DMS 273 treated with DMSO at 0.1 percent for 48 hours (cell line): ENCODE measurements at regions not wholly inside any gene's neighbourhood (a gene's known extent, or its start where the extent isn't known, plus 50 kb on each side); places are given as distances from the start of the nearest gene placed in this dataset.

Experiments used
- DNase-seq: peaks from one replicate; lab custom pipeline; 2025; lab: John Stamatoyannopoulos, UW

DNA sequence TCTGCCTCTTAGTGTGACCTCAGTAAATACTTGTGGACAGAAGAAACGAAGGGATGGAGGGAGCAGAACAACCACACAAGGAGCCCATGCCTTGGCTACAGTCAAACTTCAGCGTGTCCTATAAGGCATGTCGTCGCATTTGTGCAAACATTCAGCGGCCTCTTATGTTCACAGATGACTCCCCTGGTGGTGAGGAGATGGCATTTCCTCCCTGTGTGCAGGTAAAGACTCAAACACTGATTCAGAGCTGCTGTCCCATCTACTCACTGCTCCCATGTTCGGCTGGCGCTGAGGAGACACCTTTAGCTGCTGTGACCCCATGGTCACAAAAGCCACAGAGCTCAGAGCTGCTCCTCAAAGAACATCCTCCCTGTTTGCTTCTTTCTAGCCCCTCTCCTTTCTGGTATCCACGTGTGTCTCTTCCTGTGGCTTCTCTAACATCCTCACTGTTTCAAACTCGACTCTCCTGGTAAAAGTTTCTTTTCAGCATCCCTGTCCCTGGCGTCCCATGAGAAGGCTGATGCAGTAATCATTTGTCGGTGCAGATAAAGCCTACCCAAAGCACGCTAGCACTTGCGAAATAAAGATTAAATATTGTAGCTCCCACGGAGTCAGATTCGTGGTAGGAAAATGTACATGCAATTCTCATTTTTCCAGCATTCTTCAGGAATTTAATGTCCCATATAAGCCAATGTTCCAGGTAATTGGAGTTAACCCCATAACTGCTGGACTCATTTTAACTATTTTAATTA is 124.9 kb upstream of the NEBL start:
- no peak for DNase-seq

DNA sequence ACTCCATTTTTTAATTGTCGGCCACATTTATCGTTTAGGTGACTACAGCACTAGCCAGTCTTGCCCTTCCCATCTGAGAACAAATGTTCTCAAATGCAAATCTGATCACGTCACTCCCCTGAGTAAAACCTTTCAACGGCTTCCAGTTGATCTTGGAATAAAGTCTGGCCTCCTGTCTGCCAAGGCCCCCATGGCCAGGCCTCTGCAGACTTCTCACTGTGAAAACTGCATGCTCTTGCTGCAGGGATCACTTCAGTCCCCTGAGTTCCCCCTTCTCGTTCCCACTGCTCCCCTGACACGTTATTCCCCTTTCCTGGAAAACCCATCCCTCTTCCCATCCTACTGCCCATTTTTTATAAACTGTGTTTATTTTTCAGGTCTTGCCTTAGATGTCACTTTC is 124.1 kb upstream of the NEBL start:
- DNase-seq, result no peak

- no peak for DNase-seq
Measured at GRCh38 chr10:21020545-21020944, 123.4 kb upstream of the NEBL start.

GRCh38 chr10:21019436-21019835 is 122.3 kb upstream of the NEBL start:
- DNase-seq, result no peak

DNA sequence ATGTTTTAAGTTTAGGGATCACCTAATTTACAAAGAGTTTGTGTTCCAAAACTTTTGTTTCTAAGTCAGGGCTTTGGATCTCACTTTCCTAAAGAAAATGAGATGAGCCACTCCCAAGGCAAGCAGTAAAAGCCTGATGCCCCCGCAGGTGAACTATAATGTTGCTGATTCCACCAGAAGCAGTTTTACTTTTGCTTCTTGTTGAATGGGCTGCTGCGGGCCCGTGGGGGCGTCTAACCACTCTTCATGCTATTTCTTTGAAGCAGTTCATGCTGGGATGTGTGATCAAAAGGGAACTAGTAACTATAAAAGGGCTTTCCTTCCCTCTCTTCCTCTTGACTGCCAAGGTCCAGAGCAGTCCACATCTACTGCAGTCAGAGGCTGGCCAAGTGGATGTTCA is 118.7 kb upstream of the NEBL start:
- DNase-seq, result no peak

- no peak for DNase-seq
Measured at GRCh38 chr10:21014141-21014540, 117.0 kb upstream of the NEBL start.

GRCh38 chr10:21011433-21012018 is 114.4 kb upstream of the NEBL start:
- DNase-seq, result no peak

DNA sequence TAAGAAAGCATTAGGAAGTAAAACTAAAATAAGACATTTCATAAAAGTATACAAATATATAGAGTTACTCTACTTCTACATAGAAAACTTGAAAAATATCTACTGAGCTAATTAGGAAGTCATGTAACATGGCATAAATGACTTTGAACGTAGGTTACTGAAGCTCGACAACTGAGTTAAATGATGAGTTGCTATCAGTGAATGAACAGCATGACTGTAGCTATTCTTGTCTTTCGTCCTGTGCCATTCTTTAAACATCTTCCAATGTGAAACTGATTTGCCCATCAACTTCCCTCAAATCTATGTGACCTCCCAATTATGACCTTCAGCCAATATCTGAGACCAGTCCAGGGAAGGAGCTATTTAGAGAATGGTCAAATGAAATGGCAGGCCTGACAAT is 113.5 kb upstream of the NEBL start:
- no peak for DNase-seq

DNA sequence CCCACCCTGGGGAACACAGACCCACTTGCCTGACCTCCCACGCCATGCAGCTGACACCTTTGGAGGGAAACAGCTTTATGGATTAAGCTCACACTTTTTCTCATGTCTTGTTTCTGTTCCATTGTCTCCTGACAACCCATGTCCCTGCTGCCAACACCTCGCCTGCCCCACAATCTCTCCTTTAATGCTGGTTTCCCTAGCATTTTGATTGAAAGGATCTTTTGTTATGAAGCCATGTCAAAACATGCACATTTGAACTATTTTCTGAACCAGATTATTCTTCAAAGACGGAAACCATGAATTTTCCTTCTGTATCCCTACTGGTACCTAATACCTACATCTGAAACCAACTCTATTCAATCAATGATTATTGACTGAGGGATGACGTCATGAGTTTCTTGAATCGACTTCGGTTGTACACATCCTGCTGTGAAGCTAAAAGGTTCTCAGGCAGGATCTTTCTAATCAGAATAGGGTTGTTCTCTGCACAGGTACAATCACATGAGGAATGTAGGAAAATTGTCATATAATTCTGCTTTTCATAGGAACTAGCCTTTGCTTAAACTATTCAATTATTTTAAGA is 106.2 kb upstream of the NEBL start:
- DNase-seq, result no peak

DNA sequence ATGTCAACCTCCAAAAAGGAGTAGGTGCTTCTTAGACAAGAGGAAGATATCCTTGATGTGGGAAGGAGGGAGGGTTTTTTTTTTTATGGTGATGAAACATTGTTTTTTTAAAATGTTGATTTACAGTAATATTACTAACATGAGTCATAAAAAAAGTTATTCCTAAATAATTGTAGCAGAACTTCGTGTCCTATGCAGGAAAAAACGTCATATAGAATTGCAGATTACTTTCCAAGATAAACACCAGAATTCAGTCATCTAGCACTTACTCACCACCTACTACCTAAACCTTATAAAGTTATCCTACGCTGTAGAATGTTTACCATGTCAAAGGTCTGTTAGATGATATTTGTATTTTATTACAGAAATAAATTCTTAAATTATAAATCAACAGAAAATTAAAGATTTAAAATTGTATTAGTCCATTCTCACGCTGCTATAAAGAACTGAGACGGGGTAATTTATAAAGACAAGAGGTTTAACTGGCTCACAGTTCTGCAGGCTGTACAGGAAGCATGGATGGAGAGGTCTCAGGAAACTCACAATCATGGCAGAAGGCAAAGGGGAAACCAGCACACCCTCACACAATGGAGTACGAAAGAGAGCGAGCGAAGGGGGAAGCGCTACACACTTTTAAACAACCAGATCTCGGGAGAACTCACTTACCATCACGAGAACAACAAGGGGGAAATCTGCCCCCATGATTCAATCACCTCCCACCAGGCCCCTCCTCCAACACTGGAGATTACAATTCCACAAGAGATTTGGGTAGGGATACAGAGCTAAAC is 105.2 kb upstream of the NEBL start:
- DNase-seq, result no peak

DNA sequence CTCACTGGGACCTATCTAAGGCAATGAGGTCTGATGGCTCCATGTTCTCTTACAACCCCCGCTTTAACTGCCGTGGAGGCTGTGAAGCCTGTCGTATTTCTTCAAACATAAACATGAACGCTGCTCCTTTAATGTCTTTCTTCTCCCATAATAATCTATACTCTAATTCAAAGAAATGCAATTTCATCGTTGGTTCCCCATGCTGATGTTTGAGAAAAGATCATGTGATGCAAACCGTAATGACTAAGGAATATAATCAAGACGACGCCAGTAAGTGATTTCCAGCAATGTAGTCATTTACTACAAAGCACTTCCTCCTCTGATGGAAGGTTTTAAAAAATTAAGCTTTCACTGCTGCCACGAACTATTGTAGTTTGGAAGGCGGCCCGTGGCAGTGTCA is 102.6 kb upstream of the NEBL start:
- no peak for DNase-seq

DNA sequence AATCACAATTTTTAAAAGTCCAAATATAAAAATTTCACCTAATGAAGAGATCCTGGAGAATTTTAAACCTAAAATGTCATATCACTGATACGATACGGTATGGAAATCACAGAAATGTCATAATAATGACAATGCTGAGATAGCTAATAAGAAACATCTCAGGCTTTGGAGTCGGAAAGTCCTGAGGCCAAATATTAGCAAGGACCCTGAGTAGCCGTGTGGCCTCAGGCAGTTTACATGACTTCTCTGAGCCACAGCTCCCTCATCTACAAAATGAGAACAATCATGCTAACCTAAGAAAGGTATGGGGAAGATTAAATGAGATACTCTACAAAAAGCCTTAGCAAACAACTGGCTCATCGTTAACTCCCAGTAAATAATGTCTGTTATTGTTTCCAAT is 100.9 kb upstream of the NEBL start:
- no peak for DNase-seq

- DNase-seq, result no peak
Measured at GRCh38 chr10:20995123-20995987, 98.2 kb upstream of the NEBL start.

- DNase-seq, result no peak
Measured at GRCh38 chr10:20993830-20994527, 96.9 kb upstream of the NEBL start.

GRCh38 chr10:20993389-20993788 is 96.3 kb upstream of the NEBL start:
- DNase-seq, result no peak

- no peak for DNase-seq
Measured at GRCh38 chr10:20991526-20991925, 94.4 kb upstream of the NEBL start.

- no peak for DNase-seq
Measured at GRCh38 chr10:20990604-20991003, 93.5 kb upstream of the NEBL start.

GRCh38 chr10:20988357-20988983 is 91.4 kb upstream of the NEBL start:
- DNase-seq, result no peak

GRCh38 chr10:20986049-20986448 is 88.9 kb upstream of the NEBL start:
- DNase-seq, result no peak

GRCh38 chr10:20984662-20985061 is 87.6 kb upstream of the NEBL start:
- DNase-seq, result no peak
